ENCODE measurements at regions not wholly inside any gene's neighbourhood (a gene's known extent, or its start where the extent isn't known, plus 50 kb on each side); places are given as distances from the start of the nearest gene placed in this dataset.
A peak's percentile ranks its signal among the peaks of the same experiment; 100 is the strongest.
"Not testable (repeated sequence)": the region's sequence is repeated elsewhere in the genome, so short reads cannot be mapped to it uniquely, and the experiment has no call there.

- peak; percentile 68 for DNase-seq (ENCODE audit: low read depth)
These were observed 249.0 kb downstream of the LPIN1 start for GRCh38 chr2:11995456-11995855.

DNA sequence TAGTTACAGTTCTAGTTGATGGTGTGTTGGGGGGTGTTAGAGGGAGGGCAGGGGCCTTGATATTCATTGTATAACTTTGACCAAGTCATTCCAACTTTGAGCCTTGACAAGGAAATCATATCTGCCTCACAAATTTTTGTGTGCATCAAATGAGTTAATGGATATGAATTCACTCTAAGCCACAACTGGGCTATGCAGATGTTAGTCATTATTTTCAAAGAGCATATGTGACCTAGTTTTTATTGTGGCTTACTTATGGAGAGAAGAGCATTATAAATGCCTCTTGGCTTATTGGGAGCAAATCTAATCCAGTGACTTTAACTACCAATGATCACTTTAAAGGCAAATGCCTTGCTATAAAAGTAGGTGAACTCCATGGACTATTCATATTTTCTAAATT, 250.2 kb downstream of the LPIN1 start:
- DNase-seq (ENCODE audit: low read depth): peak; percentile 81

DNA sequence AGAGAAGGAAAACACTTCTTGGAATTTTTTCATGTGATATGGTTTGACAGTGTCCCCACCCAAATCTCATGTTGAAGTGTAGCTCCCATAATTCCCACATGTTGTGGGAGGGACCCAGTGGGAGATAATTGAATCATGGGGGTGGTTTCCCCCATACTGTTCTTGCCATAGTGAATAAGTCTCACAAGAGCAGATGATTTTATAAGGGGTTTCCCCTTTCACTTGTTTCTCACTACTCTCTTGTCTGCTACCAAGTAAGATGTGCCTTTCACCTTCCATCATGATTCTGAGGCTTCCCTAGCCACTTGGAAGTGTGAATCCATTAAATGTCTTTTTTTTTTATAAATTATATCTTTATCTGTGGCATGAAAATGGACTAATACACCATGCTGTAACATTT, 250.7 kb downstream of the LPIN1 start:
- no peak for DNase-seq (ENCODE audit: low read depth)

DNA sequence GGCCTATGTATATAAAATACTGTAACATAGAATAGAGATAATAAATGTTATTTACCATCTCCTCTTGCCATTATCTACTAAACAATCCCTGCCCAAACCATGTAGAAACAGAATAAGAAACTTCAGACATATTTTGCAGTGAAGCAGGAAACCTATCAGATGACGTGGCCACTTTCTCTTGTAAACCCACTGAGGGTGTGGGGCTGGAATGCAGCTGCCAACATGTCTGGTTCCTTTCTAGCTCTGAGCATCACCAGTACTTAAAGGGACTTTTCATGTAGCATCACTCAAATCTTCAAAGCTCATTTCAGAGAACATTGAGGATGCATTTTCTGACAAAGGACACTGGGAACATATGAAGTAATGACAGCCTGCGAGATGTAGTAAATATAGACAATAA, 251.8 kb downstream of the LPIN1 start:
- peak; percentile 75 for DNase-seq (ENCODE audit: low read depth)

DNA sequence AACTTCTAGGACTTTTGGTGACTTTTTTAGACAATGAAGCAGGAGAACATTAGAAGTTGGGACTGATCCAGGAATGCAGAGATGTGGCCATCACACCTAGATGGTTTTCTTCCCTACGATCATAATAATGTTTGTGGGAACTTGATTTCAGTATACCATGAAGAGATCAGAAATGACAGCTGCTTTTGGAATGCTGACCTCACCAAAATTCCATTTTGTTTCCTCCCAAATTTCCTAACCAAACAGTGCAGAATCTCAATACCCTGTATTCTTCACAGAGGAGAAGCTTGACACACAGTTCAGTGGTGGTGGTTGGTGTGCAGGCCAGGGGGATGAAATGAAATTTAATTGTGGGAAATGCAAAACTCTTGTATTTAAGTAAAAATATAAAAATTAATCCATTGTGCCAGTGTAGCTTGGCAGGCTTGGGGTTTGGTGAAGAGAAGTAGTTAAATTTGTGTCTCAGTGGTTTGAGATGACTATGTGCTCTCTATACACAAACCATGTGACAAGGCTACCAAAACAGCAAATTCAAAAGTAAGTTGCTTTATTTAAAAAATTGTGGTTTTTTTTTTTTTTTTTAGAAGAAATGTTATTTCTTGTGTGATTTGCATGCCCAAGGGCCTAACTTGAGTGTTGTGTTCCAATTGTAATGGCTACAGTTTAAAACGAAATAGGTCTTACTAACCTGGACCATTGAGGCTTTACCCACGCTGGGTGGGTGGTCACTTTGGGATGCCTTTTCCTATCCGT, 252.4 kb downstream of the LPIN1 start:
- DNase-seq (ENCODE audit: low read depth): peak; percentile 39

DNA sequence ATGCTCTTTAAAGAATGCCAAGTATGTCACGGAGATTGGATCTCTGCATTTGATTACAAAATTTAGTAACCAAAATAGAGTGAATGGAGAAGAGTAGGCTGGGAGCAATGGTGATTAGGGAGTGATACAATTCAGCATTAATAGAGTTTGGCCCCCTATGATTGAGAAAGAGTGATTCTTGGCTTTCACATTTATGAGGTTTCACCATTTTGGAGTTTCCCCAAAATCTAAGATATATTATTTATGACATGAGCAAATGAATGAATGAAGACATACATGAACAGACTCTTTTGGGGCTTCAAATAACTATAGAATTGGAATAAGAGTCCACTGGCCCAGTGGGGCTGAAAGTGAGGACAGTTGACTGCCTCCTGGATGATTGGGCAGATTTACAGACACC, 255.2 kb downstream of the LPIN1 start:
- DNase-seq (ENCODE audit: low read depth): no peak

GRCh38 chr2:12002215-12002614, 255.8 kb downstream of the LPIN1 start:
- no peak for DNase-seq (ENCODE audit: low read depth)

DNA sequence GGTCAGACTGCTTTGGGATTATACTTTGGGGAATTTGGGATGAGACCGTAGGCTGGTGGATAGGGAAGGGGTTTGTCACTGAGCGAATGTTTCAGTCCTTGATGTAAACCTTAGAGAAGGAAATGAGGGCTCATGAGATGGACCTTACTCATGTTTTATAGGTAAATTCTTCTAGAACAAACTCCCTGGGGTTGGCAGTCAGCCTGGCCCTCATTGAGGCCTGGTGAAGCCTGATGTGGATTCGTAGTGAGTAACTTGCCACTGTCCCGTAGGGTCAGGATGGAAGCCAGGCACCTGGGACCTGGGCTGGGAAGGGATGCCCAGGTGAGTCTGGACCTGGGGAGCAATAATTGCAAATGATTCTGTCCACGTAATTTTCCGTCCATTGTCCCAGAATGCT, 258.3 kb downstream of the LPIN1 start:
- no peak for DNase-seq (ENCODE audit: low read depth)

DNA sequence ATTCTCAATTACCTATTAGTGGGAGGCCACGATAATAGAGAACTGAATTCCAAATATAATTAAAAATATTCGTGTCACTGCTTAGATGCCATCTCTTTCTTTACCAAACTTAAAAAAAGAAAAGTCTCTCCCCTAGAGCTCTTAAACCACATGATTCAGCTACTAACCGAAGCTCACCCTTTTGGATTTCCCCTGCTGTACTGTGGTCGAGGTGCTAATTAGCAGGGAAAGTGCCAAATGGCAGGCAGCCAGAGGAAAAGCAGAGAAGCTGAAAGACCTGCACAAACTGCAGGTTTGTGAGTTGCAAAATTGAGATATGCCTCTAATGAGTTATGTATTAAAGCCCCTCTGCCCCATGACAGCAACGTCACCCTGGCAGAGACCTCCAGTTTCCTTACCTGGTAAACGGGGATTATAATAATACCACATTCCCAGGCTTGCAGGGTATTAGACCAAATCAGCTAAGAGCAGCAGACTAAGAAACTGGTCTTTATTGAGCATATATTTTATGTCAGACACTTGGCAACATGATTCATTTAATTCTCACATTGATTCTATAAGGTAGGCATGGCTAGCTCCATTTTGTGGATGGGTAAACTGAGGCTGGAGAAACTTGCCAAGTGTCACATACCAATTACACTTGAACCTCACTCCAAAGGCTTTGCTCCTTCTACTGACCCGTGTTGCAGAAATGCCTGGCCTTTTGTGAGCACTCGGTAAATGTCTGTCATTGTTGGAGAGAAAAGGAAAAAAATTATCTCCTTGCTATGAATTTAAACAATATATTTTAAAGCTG, 259.7 kb downstream of the LPIN1 start:
- no peak for DNase-seq (ENCODE audit: low read depth)

GRCh38 chr2:12006850-12007249, 260.4 kb downstream of the LPIN1 start:
- DNase-seq (ENCODE audit: low read depth): peak; percentile 59

- DNase-seq (ENCODE audit: low read depth): no peak
These were observed 260.9 kb downstream of the LPIN1 start for GRCh38 chr2:12007282-12007681.

- DNase-seq (ENCODE audit: low read depth): peak; percentile 86
These were observed 262.1 kb downstream of the LPIN1 start for GRCh38 chr2:12008425-12009061.

GRCh38 chr2:12009323-12009905, 263.0 kb downstream of the LPIN1 start:
- DNase-seq (ENCODE audit: low read depth): peak; percentile 38

- DNase-seq (ENCODE audit: low read depth): no peak
These were observed 263.6 kb downstream of the LPIN1 start for GRCh38 chr2:12010059-12010458.

- DNase-seq (ENCODE audit: low read depth): no peak
These were observed 264.3 kb downstream of the LPIN1 start for GRCh38 chr2:12010779-12011178.

DNA sequence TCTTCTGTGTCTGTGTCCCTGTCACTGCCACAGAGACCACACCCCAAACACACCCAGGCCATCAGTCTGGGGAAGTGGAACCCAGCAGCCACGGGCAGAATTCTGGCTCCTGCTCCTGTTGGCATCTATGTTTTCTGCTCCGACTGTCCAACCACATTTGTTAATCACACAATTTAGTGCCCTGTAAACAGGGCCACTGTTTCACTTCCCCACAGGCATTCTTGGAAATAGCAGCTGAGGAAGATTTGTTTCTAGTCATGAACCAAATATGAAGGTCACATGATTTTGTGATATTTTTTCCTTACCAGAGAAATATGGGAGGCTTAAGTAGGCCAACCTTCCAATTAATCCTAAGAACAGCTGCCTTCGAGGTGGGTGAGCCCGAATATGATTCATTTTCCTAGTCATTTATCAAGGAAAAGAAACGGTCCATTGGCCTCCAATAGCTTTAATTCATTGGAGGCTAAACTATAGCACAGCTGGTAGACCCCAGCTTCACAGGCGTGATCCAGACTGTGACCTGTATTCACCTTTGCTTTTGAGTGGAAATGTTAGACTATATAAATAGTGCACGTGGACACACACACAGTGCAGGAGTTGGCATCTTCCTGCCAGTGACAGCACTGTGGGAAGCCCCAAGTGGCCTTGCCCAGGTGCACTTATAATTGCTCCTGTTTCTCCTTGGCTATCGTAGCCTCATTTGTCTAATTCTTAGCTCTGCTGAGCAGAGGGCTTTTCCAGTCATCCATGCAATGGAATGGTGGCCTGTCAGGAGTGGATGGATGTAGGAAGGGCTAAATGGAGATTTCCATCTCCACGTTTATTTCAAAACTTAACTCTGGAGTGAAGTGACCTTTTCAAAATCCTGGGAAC, 267.9 kb downstream of the LPIN1 start:
- peak; percentile 59 for DNase-seq (ENCODE audit: low read depth)

- no peak for DNase-seq (ENCODE audit: low read depth)
These were observed 271.2 kb downstream of the LPIN1 start for GRCh38 chr2:12017499-12018157.

- DNase-seq (ENCODE audit: low read depth): not testable (repeated sequence)
These were observed 272.3 kb downstream of the LPIN1 start for GRCh38 chr2:12018726-12019125.

GRCh38 chr2:12020833-12021469, 274.5 kb downstream of the LPIN1 start:
- no peak for DNase-seq (ENCODE audit: low read depth)

GRCh38 chr2:12024197-12024907, 277.9 kb downstream of the LPIN1 start:
- DNase-seq (ENCODE audit: low read depth): peak; percentile 30

All from iris pigment epithelial cell (primary cell).